Gastroesophageal sphincter (tissue), 4 donors: ENCODE measurements at regions not wholly inside any gene's neighbourhood (a gene's known extent, or its start where the extent isn't known, plus 50 kb on each side); places are given as distances from the start of the nearest gene placed in this dataset.

Experiments used
- ATAC-seq: fragments of 150-250 bp; one replicate; pipeline ENCODE4 v1.9.1; 2016; ENCODE audit warnings: mild to moderate bottlenecking, moderate library complexity
- H3K27ac ChIP-seq, 4 donors: fragments of 200-600 bp; sonication (generic) in 3 of 4; 1 replicate in 3 of 4; 2 replicates in 1 of 4; pipeline ENCODE4 v1.5.1; 2016 to 2019
- H3K27me3 ChIP-seq: fragments of 200-600 bp; sonication (generic); one replicate; pipeline ENCODE4 v1.5.1; 2019
- H3K36me3 ChIP-seq, 2 donors: fragments of 200-600 bp; sonication (generic); one replicate each; pipeline ENCODE4 v1.5.1; 2019; ENCODE audit warnings: control low read depth in 1 of 2
- H3K4me1 ChIP-seq, 3 donors: fragments of 200-600 bp; sonication (generic); 1 replicate in 2 of 3; 2 replicates in 1 of 3; pipeline ENCODE4 v1.5.1; 2016 to 2019; ENCODE audit warnings: control low read depth in 2 of 3
- H3K4me3 ChIP-seq, 2 donors: fragments of 200-600 bp; sonication (generic); one replicate each; pipeline ENCODE4 v1.5.1; 2019; ENCODE audit warnings: mild to moderate bottlenecking in 1 of 2, moderate library complexity in 1 of 2
- H3K9me3 ChIP-seq, 3 donors: fragments of 200-600 bp; sonication (generic); one replicate each; pipeline ENCODE4 v1.5.1; 2017 to 2019; ENCODE audit warnings: control low read depth in 2 of 3
- EP300 ChIP-seq: sonication (generic); formaldehyde crosslinking; IDR thresholded peaks from one replicate; pipeline ENCODE4 v1.6.1; 2017; ENCODE audit warnings: antibody characterized with exemption, mild to moderate bottlenecking
- POLR2A ChIP-seq, 2 donors: fragments of 450-650 bp; IDR thresholded peaks; one replicate each; pipeline ENCODE4 v1.6.1; 2017; ENCODE audit warnings: antibody characterized with exemption in 2 of 2, mild to moderate bottlenecking in 2 of 2, moderate library complexity in 1 of 2
- POLR2AphosphoS5 ChIP-seq: sonication (generic); formaldehyde crosslinking; IDR thresholded peaks from one replicate; pipeline ENCODE4 v1.6.1; 2017; ENCODE audit warnings: antibody characterized with exemption
- WGBS, 2 donors: methylation state at CpG; one replicate each; pipeline ENCODE4 v1.1.5; 2018; ENCODE audit warnings: low coverage in 1 of 2; 5-methylcytosine and 5-hydroxymethylcytosine counted together
- TF ChIP-seq, protein P1 (sequence below), 4 experiments: fragments of 200-600 bp in 2 of 4; fragments of 450-650 bp in 2 of 4; sonication (generic) in 1 of 4; IDR thresholded peaks; one replicate each; pipeline ENCODE4 v1.5.1; 2017 to 2019; ENCODE audit warnings: antibody characterized with exemption in 4 of 4, mild to moderate bottlenecking in 2 of 4, moderate library complexity in 2 of 4

DNA sequence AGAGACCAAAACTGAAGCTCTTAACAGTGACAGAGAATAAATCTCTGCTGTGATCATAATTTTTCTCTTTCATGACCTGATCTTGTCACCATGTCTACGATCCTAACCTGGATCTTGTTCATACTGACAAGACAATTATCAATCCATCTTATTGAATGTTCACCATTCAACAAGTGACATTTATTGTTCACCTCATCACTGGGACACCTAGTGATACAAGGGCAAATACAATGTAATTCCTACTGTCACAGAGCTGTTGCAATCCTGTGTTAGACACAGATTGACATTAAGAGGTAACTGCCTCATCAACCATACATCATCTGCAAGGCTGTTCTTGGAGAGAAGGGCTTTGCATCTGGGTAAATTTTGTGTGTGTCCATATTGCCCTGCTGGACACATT is 942.4 kb upstream of the PRR20A start:
- H3K4me1 ChIP-seq, result no peaks in the 10 kb centered on the region
- no peak overlapping the region for H3K27ac ChIP-seq
- H3K9me3 ChIP-seq, result no peaks in the 10 kb centered on the region
- no peaks in the 10 kb centered on the region for H3K27me3 ChIP-seq
- H3K4me3 ChIP-seq, result no peak overlapping the region
- WGBS, 2 donors, result 22 to 45% methylated on average over 1 of the region's 1 CpG
- no peak for ATAC-seq
- TF ChIP-seq POLR2AphosphoS5 (no peak), POLR2A (IDR thresholded peaks at IDR 0.05) (no peak)
- TF ChIP-seq, protein P1, sequence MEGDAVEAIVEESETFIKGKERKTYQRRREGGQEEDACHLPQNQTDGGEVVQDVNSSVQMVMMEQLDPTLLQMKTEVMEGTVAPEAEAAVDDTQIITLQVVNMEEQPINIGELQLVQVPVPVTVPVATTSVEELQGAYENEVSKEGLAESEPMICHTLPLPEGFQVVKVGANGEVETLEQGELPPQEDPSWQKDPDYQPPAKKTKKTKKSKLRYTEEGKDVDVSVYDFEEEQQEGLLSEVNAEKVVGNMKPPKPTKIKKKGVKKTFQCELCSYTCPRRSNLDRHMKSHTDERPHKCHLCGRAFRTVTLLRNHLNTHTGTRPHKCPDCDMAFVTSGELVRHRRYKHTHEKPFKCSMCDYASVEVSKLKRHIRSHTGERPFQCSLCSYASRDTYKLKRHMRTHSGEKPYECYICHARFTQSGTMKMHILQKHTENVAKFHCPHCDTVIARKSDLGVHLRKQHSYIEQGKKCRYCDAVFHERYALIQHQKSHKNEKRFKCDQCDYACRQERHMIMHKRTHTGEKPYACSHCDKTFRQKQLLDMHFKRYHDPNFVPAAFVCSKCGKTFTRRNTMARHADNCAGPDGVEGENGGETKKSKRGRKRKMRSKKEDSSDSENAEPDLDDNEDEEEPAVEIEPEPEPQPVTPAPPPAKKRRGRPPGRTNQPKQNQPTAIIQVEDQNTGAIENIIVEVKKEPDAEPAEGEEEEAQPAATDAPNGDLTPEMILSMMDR (IDR thresholded peaks at IDR 0.05), result no peak
- H3K36me3 ChIP-seq, result no peaks in the 10 kb centered on the region

DNA sequence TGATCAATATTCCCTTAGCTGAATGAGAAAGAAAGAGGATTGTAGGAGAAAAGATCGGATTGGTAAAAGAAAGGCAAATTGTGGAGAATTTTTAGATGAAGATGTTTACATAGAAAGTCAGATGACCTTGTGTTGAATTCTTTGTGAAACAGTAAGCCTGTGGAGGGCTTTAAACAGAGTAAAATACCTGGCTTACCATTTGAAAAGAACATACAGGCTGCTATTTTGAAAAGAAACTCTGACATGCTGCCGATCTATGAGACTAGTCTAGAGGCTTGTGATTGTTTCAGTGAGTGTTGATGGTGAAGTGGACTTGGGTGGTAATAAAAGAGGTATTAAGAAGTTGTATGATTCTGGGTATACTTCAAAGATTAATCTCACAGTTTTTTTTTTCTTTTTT is 938.9 kb upstream of the PRR20A start:
- Histone ChIP-seq H3K27me3 (no peaks in the 10 kb centered on the region), H3K27ac (no peak overlapping the region), H3K36me3 (no peaks in the 10 kb centered on the region), H3K9me3 (no peaks in the 10 kb centered on the region), H3K4me1 (no peaks in the 10 kb centered on the region), H3K4me3 (no peak overlapping the region)
- 57 to 61% methylated on average over 2 of the region's 2 CpGs for WGBS, 2 donors
- ATAC-seq, result no peak
- TF ChIP-seq, protein P1 (IDR thresholded peaks at IDR 0.05), result no peak
- TF ChIP-seq POLR2A (IDR thresholded peaks at IDR 0.05), result no peak
- no peak for TF ChIP-seq EP300
- no peak for TF ChIP-seq POLR2AphosphoS5

DNA sequence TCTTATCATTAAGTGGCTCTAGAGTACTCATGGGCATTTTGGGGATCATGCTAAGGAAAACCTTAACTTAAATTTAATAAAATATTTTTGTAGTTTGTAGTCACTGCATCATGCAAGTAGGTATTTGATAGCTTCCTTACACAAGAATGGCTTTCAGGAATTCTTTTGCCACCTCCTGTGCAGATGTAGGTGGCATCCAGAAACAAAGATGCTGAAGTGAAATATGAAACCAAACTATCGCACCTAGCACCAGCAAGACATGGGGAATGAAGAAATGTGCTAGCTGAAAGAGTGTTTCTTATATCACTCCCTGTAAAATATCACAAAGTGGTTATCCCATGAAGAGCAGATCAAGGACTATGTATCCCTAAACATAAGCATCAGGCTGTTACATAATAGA is 924.5 kb upstream of the PRR20A start:
- no peaks in the 10 kb centered on the region for H3K27me3 ChIP-seq
- no peak for ATAC-seq
- no peaks in the 10 kb centered on the region for H3K9me3 ChIP-seq
- H3K36me3 ChIP-seq, result no peaks in the 10 kb centered on the region
- no peak overlapping the region for H3K4me3 ChIP-seq
- no peaks in the 10 kb centered on the region for H3K4me1 ChIP-seq
- no peak overlapping the region for H3K27ac ChIP-seq
- WGBS, 2 donors, result 71 to 83% methylated on average over 1 of the region's 1 CpG
- TF ChIP-seq, protein P1 (IDR thresholded peaks at IDR 0.05), result no peak
- TF ChIP-seq POLR2A (IDR thresholded peaks at IDR 0.05) (no peak), POLR2AphosphoS5 (no peak), EP300 (no peak)

DNA sequence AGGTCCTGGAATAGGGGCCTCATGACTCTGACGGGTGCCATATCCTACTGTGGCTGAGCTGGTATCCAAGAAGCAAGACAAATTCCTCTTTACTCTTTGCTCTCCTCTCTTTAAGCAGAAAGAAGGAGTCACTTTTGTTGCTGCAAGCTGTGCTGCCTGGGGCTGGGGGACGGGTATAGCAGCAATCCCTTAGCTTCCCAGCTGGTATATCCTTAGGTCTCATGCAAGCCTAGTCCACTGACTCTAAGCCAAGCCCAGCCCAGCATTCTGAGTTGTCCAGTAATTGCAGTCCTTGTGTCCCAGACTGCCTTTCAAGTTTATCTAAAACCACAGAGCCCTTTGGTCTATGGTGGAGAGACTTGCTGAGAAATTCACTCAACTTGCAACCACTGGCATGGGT is 893.0 kb upstream of the PRR20A start:
- no peak overlapping the region for H3K4me3 ChIP-seq
- H3K36me3 ChIP-seq, result no peaks in the 10 kb centered on the region
- no peaks in the 10 kb centered on the region for H3K4me1 ChIP-seq
- no peaks in the 10 kb centered on the region for H3K27me3 ChIP-seq
- H3K9me3 ChIP-seq, result no peaks in the 10 kb centered on the region
- no peak overlapping the region for H3K27ac ChIP-seq
- no peak for ATAC-seq
- WGBS, 2 donors, result 45 to 67% methylated on average over 1 of the region's 2 CpGs
- TF ChIP-seq, protein P1 (IDR thresholded peaks at IDR 0.05), result no peak
- TF ChIP-seq POLR2A (IDR thresholded peaks at IDR 0.05) (no peak), EP300 (no peak), POLR2AphosphoS5 (no peak)

DNA sequence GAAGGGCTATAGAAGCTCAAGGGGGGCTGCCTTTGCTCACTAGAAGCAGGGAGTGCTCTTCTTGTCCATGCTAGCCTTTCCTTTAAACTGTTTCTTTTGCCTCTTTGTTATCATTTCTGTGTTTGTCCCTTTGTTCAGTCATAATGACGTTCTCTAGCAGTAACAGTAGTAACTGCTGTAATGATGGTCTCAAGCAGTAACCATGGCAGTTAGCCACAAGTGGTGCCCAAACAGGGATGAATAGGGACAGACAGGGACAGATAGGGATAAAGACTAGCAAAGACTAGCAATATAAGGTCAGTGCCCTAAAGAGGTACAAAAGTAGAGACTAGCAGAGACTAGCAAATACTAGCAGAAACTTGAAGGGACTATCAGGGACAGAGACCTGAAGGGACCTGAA is 869.0 kb upstream of the PRR20A start:
- H3K4me3 ChIP-seq, result no peak overlapping the region
- no peaks in the 10 kb centered on the region for H3K4me1 ChIP-seq
- 63 to 100% methylated on average over 1 of the region's 1 CpG for WGBS, 2 donors
- H3K27ac ChIP-seq, result no peak overlapping the region
- no peaks in the 10 kb centered on the region for H3K36me3 ChIP-seq
- no peaks in the 10 kb centered on the region for H3K9me3 ChIP-seq
- H3K27me3 ChIP-seq, result no peaks in the 10 kb centered on the region
- TF ChIP-seq POLR2A (IDR thresholded peaks at IDR 0.05), result no peak
- no peak for TF ChIP-seq POLR2AphosphoS5
- ATAC-seq, result no peak
